Glomerular endothelial cell (primary cell): ENCODE measurements at regions not wholly inside any gene's neighbourhood (a gene's known extent, or its start where the extent isn't known, plus 50 kb on each side); places are given as distances from the start of the nearest gene placed in this dataset.
"Not testable (repeated sequence)": the region's sequence is repeated elsewhere in the genome, so short reads cannot be mapped to it uniquely, and the experiment has no call there.

Experiments used
- DNase-seq: peaks from one replicate; pipeline ENCODE4 v3.0.0-alpha.2; 2011; ENCODE audit warnings: low read depth, low spot score; ENCODE audit errors: extremely low read depth

GRCh38 chr5:91500758-91501157, 117.6 kb upstream of the ARRDC3 start:
- DNase-seq: no peak

GRCh38 chr5:91499943-91500531, 116.9 kb upstream of the ARRDC3 start:
- peak; percentile 22 for DNase-seq

GRCh38 chr5:91495699-91496098, 112.6 kb upstream of the ARRDC3 start:
- DNase-seq: no peak

GRCh38 chr5:91494447-91494996, 111.4 kb upstream of the ARRDC3 start:
- DNase-seq: no peak

- no peak for DNase-seq
These were observed 110.0 kb upstream of the ARRDC3 start for GRCh38 chr5:91493086-91493485.

- DNase-seq: no peak
These were observed 108.1 kb upstream of the ARRDC3 start for GRCh38 chr5:91491229-91491628.

DNA sequence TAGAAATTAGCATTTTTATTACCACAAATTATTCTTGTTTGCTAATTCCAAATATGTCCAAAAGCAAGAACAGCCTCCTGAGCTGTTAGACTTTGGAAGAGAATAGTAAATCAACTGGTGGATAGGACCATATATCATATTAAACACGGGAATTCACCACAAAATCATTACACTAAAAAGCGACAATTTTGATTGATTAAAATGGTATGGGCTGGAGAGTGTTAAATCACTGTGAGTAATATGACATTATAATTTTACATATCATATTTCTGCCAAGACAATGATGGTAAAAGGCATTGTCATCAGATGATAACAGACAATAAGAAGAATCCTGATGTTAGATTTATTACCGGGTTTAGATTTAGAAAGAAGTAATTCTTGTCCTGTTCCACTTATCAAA, 107.2 kb upstream of the ARRDC3 start:
- DNase-seq: no peak

DNA sequence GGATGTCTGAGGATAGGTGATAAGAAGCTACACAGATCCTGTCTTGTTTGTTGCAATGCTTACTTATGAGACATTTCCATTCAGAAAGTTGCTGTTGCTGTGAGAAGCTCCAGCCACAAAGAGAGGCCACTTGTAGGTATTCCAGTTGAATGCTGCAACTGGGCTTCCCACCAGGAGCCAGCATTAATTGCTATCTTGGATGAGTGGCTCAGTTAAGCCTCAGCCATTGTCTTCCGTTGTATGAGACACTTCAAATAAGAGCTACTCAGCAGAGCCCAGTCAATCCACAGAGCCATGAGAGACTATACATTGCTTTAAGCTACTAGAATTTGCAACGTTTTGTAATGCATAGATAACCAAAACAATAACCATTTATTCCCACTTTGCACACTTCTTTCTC, 104.3 kb upstream of the ARRDC3 start:
- no peak for DNase-seq

DNA sequence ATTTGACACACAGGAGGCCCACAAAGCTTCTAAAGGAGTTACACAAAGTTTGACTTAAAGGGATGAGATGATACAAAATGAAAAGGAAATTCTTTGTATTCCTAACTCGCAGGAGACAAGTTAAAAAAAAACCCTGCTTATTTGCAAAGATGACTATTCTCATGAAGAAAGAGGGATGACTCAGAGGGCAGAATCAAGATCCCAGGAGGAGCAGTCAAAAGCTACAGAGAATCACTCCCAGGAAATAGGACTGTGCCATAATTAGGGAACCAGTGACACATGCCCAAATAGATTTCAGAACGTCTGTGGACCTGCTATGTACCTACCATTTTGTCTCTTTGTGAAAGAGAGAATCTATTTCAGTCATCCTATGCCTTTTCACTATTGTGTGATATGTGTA, 103.5 kb upstream of the ARRDC3 start:
- DNase-seq: no peak

GRCh38 chr5:91484662-91485061, 101.5 kb upstream of the ARRDC3 start:
- no peak for DNase-seq

GRCh38 chr5:91479376-91479775, 96.3 kb upstream of the ARRDC3 start:
- DNase-seq: not testable (repeated sequence)

GRCh38 chr5:91478096-91478495, 95.0 kb upstream of the ARRDC3 start:
- DNase-seq: no peak

DNA sequence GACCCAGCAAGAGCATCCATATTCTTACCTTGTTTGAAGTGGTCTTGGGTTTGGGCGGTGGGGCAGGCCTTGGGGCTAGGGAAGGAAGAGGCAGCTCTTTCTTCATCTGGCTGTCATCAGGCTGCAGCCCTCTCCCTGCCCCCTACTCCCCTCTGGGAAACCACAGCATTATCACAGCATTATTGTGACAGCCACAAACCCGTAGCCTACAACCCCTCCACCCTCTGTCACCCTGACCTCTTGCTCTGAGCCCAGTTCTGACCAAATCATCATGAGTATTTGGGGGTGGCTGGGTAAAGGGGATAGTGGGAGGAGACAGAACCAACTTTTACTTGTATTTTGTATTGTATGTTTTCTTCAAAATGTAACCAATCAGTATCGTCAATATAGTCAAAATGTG, 94.3 kb upstream of the ARRDC3 start:
- DNase-seq: no peak

- no peak for DNase-seq
These were observed 91.1 kb upstream of the ARRDC3 start for GRCh38 chr5:91474201-91474600.

DNA sequence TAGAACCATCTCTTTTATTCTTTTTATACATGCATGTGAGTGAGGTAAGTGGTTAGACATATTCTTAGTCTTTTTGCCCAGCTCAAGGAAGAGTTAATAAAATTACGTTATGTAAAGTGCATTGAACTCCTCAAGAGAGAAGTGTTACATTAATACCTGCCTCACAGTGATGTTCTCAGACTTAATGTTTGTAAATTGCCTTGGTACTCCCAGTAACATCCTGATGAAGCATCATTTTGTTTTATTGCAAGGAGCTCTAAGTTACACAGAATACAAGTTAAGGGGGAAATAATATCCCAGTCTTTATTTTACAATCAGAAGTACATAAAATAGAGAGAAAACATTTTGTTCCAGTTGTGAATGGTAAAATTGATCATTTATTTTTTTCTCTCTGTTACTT, 89.5 kb upstream of the ARRDC3 start:
- DNase-seq: no peak

DNA sequence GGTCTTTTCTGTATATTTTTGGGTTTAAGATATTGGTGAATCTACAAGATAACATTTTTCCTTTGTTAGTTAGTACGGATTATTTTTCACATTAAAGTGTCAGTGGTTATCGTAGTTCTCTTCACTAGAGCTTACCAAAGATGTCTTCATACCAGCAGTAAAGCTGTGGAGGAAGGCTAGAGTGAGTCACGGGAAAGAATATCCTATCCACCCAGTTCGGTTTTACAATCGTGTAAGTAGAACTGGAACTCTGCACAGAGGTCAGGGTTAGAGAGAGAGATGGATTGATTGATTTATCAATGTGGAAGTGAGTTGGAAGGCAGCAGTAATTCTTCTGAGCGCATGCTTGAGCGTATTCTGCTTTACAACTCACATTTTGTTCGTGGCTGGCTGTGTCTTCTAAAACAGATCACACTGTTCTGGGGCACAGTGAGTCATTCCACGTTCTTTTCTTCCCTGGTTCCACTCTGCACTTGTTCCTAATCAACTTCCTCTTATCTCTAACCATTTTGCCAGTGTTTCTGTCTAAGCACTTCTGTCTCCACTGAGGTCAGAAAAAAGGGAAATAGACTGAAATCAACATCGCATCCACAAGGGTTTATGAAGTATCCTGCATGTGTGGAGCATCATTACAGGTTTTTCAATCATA, 86.5 kb upstream of the ARRDC3 start:
- DNase-seq: no peak

GRCh38 chr5:91468651-91469422, 85.7 kb upstream of the ARRDC3 start:
- DNase-seq: no peak

GRCh38 chr5:91464886-91465646, 81.9 kb upstream of the ARRDC3 start:
- DNase-seq: no peak

- DNase-seq: no peak
These were observed 74.6 kb upstream of the ARRDC3 start for GRCh38 chr5:91457681-91458058.

DNA sequence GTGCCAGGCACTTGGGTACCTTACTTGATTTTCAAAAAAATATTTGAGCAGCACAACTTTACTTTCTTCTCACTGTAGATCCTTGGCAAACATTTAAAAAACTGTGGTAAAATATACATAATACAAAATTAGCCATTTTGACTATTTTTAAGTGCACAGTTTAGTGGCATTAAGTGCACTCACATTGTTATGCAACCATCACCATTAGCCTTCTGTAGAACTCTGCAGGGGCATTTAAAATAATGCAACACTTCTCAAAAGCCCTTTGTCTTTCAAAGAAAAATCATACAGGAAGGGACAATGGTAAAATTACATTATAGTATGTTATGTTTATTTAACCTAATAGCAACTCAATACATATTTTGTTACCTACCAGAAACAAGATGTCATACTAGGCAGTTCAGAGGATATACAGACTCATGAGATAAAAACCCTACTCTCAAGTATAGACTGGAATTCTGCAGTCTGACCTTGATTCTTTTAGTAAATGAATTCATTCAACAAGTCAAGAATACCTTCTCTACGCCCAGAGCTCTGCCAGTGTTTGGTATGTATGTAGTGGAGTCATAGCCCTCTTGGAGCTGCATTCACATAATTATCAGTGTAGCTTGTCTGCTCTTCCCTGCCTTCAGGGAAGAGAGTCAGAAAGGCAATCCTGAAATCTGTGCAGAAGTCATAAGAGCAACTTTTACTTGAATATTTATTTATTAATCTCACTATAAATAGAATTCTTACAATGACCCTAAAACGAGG, 74.0 kb upstream of the ARRDC3 start:
- DNase-seq: no peak
